HG03064 (cell line): ENCODE measurements at regions not wholly inside any gene's neighbourhood (a gene's known extent, or its start where the extent isn't known, plus 50 kb on each side); places are given as distances from the start of the nearest gene placed in this dataset.
"Not testable (repeated sequence)": the region's sequence is repeated elsewhere in the genome, so short reads cannot be mapped to it uniquely, and the experiment has no call there.

ENCODE experiments used
- ATAC-seq: cut with Tn5 transposase; IDR thresholded peaks from one replicate; pipeline ENCODE4 v1.9.1; 2021; ENCODE audit warnings: low read depth; ENCODE audit not compliant: unreplicated experiment

DNA sequence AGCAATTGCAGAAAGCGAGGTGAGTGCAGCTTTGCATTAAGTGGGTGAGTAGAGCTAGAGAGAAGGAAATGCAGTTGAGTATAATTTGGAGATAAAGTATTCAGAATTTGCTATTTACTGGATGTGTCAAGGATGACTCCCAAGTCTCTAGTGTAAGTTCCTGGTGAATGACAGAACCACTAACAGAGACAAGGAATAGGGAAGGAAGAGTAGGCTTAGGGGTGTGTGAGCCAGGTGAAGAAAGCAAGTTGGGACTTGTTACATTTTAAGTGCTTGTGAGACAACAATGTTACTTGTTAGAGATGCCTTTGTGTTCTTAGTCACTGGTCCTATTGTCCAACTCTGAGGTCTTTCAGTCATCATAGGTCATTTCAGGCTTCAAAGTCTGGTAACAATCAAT lies 70.8 kb downstream of the TBC1D26 start:
- not testable (repeated sequence) for ATAC-seq

- ATAC-seq: not testable (repeated sequence)
Measured at GRCh38 chr17:15806825-15807224, 74.7 kb downstream of the TBC1D26 start.

- ATAC-seq: not testable (repeated sequence)
Measured at GRCh38 chr17:15813388-15813787, 81.3 kb downstream of the TBC1D26 start.

DNA sequence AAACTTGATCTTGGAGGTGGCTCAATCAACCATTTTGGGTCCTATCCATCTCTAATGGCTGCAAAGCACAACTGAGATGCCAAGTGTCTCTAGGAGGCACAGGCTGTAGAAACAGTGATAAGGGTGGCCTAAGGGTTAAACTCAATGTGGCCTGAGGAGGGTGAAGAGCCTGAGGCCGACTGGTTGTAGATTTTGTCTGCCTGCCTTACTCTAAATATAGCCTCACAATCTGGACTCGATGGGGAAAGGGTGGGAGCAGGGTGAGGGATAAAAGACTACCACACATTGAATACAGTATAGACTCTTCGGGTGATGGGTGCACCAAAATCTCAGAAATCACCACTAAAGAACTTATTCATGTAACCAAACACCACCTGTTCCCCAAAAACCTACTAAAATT lies 81.9 kb downstream of the TBC1D26 start:
- ATAC-seq: not testable (repeated sequence)

- ATAC-seq: not testable (repeated sequence)
Measured at GRCh38 chr17:15817861-15818260, 85.8 kb downstream of the TBC1D26 start.

DNA sequence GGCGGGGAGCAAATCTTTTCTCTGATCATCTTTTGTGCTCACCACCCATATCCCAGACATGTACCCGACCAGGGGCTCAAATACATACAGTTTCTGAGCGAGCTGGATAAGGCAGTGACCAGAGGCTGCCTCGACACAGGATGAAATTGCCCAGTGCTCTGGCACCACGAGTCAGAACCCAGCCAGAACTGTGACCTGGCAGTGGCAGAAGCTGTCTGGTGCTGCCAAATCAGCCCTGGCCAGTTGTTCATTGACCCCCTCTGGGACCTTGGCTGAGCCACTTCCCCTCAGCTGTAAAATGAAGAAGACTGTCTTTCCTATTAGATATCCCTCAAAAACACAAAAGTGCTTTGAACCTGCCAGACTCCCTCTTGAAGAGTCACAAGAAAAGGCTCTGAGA lies 90.2 kb downstream of the TBC1D26 start:
- ATAC-seq: not testable (repeated sequence)

- ATAC-seq: not testable (repeated sequence)
Measured at GRCh38 chr17:15828727-15829314, 96.7 kb downstream of the TBC1D26 start.

- not testable (repeated sequence) for ATAC-seq
Measured at GRCh38 chr17:15830221-15830620, 98.1 kb downstream of the TBC1D26 start.

DNA sequence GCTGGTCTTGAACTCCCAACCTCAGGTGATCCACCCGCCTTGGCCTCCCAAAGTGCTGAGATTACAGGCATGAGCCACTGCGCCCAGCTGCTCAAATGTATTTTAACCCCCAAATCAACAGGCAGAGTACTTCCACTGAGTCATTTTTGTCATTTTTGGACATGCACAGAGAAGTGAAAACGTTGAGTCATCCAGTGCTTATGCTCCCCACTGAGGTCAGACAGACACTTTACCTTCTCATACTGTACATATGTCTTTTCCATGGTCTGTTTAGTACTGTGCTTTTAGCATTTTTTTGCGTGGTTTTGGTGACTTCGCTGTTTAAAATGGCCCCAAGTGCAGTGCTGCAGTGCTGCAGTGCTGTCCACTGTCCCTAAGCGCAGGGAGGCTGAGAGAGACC lies 99.1 kb downstream of the TBC1D26 start:
- ATAC-seq: peak; percentile 78

DNA sequence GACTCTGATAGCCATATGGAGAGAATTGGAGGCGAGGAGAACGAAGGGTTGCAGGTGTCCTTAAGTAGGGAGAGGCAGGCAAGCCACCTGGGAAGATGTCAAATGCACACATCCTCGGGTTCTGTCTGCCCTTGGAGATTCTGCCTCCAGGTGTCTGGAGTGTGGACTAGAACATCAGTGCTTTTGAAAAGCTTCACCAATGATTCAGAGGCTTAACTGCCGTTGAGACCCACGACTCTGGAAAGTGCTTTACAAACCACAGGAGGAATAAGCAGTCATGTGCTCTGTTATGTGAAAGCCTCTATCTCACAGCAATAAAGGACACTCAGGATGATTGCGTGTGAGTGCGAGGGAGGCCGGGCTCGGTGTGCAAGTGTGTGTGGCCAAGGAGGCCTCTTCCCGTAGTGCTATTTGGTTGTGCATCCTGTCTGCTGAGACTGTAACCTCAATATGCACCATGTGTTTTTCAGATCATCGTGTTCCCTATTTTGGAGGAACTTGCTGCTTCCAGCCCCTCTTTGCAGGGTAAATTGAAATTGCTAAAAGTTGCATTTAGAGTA lies 100.9 kb downstream of the TBC1D26 start:
- ATAC-seq: not testable (repeated sequence)

DNA sequence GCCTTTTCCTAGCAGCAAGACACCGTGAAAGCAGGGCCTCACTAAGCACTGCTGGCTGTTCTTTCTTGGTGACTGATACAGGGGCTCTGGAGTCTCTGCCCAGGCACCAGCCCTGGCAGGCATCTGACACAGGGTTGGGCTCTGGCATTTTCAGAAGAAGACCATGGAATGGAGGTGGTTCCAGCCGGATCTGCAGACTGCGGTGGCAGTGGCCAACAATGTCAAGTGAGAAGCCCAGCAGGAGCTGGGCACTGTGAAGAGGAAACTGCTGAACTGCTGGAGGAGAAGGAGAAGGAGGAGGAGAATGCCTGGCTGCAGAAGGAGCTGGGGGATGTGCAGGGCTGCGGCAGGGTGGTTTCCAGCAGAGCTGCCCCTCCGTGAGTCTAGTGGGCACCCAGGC lies 101.8 kb downstream of the TBC1D26 start:
- ATAC-seq: not testable (repeated sequence)

GRCh38 chr17:15835481-15835880 lies 103.4 kb downstream of the TBC1D26 start:
- not testable (repeated sequence) for ATAC-seq

DNA sequence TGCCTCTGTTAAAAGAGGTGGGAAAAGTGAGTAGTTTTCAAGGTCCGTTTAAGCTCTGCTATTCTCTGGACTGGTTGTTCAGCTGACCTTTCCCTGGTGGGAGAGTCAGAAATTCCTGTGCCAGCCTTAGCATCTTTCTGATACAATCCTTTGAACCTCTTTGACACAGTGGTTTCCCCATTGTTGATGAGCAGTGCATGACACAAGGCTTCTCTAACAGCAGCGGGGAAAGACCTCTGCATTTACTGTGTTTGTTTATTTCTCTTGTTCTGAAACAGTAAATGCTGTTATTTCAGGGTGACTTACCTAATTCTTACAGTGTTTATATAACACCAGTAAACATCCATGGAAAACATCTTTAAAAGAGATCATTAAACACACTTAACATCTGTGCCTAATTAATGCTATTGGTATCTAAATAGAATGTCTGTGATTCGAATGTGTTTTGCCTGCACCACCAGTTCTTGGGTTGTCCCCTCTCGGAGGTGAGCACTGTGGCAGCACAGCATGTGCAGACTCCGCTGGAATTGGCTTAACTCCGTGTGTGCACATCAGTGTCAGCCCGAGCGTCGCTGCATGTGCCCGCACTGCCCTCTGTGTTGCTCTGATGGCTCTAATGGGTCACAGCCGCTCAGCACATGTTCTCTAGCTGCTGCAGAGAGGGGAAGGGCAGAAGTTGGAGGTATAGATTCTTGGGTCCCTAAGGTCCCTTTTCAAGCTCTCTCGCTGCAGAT lies 104.3 kb downstream of the TBC1D26 start:
- ATAC-seq: not testable (repeated sequence)

- not testable (repeated sequence) for ATAC-seq
Measured at GRCh38 chr17:15836991-15837390, 104.9 kb downstream of the TBC1D26 start.

GRCh38 chr17:15847447-15848229 lies 97.3 kb upstream of the ADORA2B start:
- not testable (repeated sequence) for ATAC-seq

- ATAC-seq: not testable (repeated sequence)
Measured at GRCh38 chr17:15849054-15849453, 95.9 kb upstream of the ADORA2B start.

- not testable (repeated sequence) for ATAC-seq
Measured at GRCh38 chr17:15850071-15850470, 94.9 kb upstream of the ADORA2B start.

- not testable (repeated sequence) for ATAC-seq
Measured at GRCh38 chr17:15850687-15851086, 94.2 kb upstream of the ADORA2B start.

- not testable (repeated sequence) for ATAC-seq
Measured at GRCh38 chr17:15852863-15853262, 92.1 kb upstream of the ADORA2B start.

- ATAC-seq: not testable (repeated sequence)
Measured at GRCh38 chr17:15856191-15856590, 88.7 kb upstream of the ADORA2B start.

DNA sequence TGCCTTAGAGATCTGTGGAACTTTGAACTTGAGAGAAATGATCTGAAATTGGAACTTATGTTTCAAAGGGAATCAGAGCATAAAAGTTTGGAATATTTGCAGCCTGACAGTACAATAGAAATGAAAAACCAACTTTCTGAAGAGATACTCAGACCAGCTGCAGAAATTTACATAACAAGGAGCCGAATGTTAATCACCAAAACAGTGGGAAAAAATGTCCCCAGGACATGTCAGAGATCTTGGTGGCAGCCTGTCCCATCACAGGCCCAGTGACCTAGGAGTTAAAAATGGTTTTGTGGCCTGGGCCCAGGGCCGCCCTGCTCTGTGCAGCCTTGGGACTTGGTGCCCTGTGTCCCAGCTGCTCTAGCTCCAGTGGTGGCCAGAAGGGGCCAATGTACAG lies 88.2 kb upstream of the ADORA2B start:
- ATAC-seq: not testable (repeated sequence)
